Chondrocyte (in vitro differentiated cells): ENCODE measurements at regions not wholly inside any gene's neighbourhood (a gene's known extent, or its start where the extent isn't known, plus 50 kb on each side); places are given as distances from the start of the nearest gene placed in this dataset.
"Not testable (repeated sequence)": the region's sequence is repeated elsewhere in the genome, so short reads cannot be mapped to it uniquely, and the experiment has no call there.

Experiments
- DNase-seq: peaks from one replicate; pipeline ENCODE4 v3.0.0; 2021; ENCODE audit warnings: mixed read lengths, low spot score
- H3K27ac Mint-ChIP-seq: one replicate; pipeline ENCODE4 v1.8.0; 2021; ENCODE audit warnings: mild to moderate bottlenecking, moderate library complexity, mixed read lengths; ENCODE audit not compliant: unreplicated experiment
- H3K27me3 Mint-ChIP-seq: 2 replicates; pipeline ENCODE4 v1.8.0; 2021; ENCODE audit warnings: low read depth, mixed read lengths
- H3K36me3 Mint-ChIP-seq: 2 replicates; pipeline ENCODE4 v1.8.0; 2021; ENCODE audit warnings: low read depth, mixed read lengths
- H3K4me1 Mint-ChIP-seq: 2 replicates; pipeline ENCODE4 v1.8.0; 2021; ENCODE audit warnings: low read depth, mild to moderate bottlenecking, mixed read lengths
- H3K4me3 Mint-ChIP-seq: one replicate; pipeline ENCODE4 v1.8.0; 2021; ENCODE audit warnings: mild to moderate bottlenecking, moderate library complexity, mixed read lengths; ENCODE audit not compliant: unreplicated experiment
- H3K9me3 Mint-ChIP-seq: 2 replicates; pipeline ENCODE4 v1.8.0; 2021; ENCODE audit warnings: low read depth, mixed read lengths
- TF ChIP-seq, protein P1 (sequence below): fragments of 200-600 bp; sonication (generic); IDR thresholded peaks from 2 replicates; pipeline ENCODE4 v1.5.0; 2021; ENCODE audit warnings: antibody characterized with exemption, mild to moderate bottlenecking, moderate library complexity

DNA sequence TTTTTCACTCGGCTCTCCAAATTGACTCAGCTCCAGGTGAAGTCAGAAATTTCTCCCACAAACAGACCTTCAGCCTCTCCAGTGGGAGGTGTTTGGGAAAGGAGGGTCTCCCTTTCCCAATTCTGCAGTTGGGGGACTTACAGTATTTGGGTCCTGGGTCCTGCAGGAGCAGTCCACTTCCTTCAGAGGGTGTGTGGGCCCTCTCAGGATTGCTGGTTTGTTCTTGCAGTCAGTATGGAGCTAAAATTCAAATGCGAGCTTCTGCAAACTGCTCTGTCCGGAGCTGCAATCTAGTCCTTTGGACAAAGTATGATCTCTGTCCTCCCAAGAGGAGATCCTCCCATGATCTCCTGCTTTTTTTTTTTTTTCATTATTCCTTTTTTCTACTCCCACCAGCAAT, 87.9 kb upstream of the MSTN start:
- no peaks in the 10 kb centered on the region for H3K36me3 Mint-ChIP-seq
- no peaks in the 10 kb centered on the region for H3K27me3 Mint-ChIP-seq
- H3K4me3 Mint-ChIP-seq = no peak overlapping the region
- no peak overlapping the region for H3K27ac Mint-ChIP-seq
- H3K4me1 Mint-ChIP-seq = no peaks in the 10 kb centered on the region
- TF ChIP-seq, protein P1, sequence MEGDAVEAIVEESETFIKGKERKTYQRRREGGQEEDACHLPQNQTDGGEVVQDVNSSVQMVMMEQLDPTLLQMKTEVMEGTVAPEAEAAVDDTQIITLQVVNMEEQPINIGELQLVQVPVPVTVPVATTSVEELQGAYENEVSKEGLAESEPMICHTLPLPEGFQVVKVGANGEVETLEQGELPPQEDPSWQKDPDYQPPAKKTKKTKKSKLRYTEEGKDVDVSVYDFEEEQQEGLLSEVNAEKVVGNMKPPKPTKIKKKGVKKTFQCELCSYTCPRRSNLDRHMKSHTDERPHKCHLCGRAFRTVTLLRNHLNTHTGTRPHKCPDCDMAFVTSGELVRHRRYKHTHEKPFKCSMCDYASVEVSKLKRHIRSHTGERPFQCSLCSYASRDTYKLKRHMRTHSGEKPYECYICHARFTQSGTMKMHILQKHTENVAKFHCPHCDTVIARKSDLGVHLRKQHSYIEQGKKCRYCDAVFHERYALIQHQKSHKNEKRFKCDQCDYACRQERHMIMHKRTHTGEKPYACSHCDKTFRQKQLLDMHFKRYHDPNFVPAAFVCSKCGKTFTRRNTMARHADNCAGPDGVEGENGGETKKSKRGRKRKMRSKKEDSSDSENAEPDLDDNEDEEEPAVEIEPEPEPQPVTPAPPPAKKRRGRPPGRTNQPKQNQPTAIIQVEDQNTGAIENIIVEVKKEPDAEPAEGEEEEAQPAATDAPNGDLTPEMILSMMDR = no peak
- DNase-seq = no peak
- peaks cover 24% of the 10 kb centered on the region for H3K9me3 Mint-ChIP-seq

DNA sequence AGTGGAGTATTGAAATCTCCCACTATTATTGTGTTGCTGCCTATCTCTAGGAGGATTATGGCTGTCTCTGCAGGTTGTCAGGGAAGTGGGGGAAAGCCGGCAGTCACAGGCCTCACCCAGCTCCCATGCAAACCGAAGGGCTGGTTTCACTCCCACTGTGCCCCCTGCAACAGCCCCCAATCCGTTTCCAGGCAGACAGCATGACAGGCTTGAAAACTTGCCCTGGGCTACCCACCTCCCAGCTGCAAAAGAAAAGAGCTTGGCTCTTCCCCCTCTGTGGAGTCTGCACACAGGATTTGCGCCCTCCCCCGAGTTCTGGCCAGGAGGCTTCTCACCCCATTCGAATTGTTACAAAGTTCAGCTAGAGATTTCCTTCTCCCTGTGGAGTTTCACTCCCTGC, 87.4 kb upstream of the MSTN start:
- DNase-seq = no peak
- H3K27ac Mint-ChIP-seq = no peak overlapping the region
- no peak overlapping the region for H3K4me3 Mint-ChIP-seq
- H3K36me3 Mint-ChIP-seq = no peaks in the 10 kb centered on the region
- H3K9me3 Mint-ChIP-seq = peaks cover 24% of the 10 kb centered on the region
- no peaks in the 10 kb centered on the region for H3K4me1 Mint-ChIP-seq
- no peaks in the 10 kb centered on the region for H3K27me3 Mint-ChIP-seq
- TF ChIP-seq, protein P1 = no peak

DNA sequence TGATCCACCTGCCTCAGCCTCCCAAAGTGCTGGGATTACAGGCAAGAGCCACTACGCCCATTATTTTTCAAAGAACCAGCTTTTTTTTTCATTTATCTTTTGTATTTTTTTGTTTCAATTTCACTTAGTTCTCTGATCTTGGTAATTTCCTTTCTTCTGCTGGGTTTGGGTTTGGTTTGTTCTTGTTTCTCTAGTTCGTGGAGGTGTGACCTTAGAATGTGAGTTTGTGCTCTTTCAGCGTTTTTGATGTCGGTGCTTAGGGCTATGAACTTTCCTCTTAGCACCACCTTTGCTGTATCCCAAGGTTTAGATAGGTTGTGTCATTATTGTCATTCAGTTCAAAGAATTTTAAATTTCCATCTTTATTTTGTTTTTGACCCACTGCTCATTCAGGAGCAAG, 86.7 kb upstream of the MSTN start:
- Mint-ChIP-seq H3K4me1 (no peaks in the 10 kb centered on the region), H3K36me3 (no peaks in the 10 kb centered on the region), H3K4me3 (no peak overlapping the region), H3K9me3 (peaks cover 24% of the 10 kb centered on the region), H3K27ac (no peak overlapping the region), H3K27me3 (no peaks in the 10 kb centered on the region)
- TF ChIP-seq, protein P1 = no peak
- no peak for DNase-seq

DNA sequence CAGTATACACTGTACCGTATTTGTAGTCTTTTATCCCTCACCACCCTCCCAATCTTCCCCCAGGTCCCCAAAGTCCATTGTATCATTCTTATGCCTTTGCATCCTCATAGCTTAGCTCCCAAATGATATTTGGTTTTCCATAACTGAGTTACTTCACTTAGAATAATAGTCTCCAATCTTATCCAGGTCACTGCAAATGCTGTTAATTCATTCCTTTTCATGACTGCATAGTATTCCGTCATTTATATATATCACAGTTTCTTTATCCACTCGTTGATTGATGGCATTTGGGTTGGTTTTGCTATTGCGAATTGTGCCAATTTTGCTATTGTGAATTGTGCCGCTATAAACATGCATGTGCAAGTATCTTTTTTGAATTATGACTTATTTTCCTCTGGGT, 83.6 kb upstream of the MSTN start:
- not testable (repeated sequence) for H3K27ac Mint-ChIP-seq
- peaks cover 25% of the 10 kb centered on the region for H3K9me3 Mint-ChIP-seq

DNA sequence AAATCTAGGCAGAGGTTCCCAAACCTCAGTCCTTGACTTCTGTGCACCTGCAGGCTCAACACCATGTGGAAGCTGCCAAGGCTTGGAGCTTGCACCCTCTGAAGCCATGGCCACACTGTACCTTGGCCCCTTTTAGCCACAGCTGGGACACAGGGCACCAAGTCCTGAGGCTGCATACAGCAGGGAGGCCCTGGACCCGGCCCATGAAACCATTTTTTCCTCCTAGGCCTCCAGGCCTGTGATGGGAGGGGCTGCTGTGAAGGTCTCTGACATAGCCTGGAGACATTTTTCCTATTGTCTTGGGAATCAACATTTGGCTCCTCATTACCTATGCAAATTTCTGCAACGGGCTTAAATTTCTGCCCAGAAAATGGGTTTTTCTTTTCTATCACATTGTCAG, 77.9 kb upstream of the MSTN start:
- DNase-seq, H3K4me1 Mint-ChIP-seq, H3K36me3 Mint-ChIP-seq, H3K27ac Mint-ChIP-seq, H3K9me3 Mint-ChIP-seq, H3K27me3 Mint-ChIP-seq, H3K4me3 Mint-ChIP-seq: not testable (repeated sequence)

More for the DNA sequence above, 83.6 kb upstream of the MSTN start:
- H3K36me3 Mint-ChIP-seq, H3K4me3 Mint-ChIP-seq, H3K27me3 Mint-ChIP-seq, DNase-seq, H3K4me1 Mint-ChIP-seq: not testable (repeated sequence)

DNA sequence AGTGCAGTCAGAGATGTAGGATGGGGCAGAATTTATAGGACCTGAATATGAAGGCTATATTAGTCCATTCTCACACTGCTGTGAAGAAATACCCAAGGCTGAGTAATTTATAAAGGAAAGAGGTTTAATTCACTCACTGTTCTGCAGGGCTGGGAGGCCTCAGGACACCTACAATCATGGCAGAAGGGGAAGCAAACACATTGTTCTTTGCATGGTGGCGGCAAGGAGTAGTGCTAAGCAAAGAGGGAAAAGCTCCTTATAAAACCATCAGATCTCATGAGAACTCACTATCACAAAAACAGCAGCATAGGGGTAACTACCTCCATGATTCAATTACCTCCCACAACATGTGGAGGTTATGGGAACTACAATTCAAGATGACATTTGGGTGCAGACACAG, 76.8 kb upstream of the MSTN start:
- Mint-ChIP-seq H3K9me3 (peaks cover 6% of the 10 kb centered on the region), H3K27me3 (no peaks in the 10 kb centered on the region), H3K4me3 (no peak overlapping the region), H3K36me3 (peaks cover 3% of the 10 kb centered on the region), H3K27ac (no peak overlapping the region), H3K4me1 (no peaks in the 10 kb centered on the region)
- TF ChIP-seq, protein P1 = no peak
- DNase-seq = no peak
